ENCODE measurements at regions not wholly inside any gene's neighbourhood (a gene's known extent, or its start where the extent isn't known, plus 50 kb on each side); places are given as distances from the start of the nearest gene placed in this dataset.

DNA sequence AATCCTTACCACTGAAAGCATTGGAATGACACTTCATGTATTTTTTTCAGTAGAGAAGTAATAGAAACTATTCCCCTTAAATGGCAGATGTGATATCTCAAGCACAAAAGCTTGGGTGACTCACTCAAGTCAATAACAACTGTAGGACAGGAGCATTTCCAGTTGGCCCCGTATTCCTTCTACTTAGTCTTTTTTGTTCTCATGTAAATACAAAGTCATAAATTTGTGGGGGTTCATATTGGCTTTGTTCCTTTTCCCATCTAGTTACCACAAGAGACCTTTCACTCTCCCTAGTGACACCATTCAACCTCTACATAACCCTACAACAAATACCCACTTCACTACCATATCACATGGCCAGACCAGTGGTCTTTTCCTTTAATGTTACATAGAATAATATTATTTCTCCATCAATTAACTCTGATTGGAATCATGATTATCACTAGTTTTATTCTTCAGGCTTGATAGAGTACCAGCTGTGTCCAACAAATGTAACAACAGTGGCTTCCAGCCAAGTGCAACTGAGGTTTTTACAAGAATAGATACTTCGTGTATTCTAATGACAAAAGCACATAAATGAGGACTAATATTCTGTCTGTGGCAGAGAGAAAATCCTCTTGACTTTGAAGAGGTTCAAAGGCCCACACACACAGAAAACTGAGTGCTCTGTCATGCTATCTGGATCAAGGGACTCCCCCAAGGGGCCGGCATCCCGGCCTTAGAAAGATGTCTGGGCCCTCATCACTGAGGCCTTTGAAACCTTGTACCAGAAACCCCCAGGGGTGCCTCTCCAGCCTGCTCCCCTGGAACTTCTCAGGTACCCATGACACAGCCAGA, 94.0 kb upstream of the THBS1 start:
- DNase-seq = no peak

DNA sequence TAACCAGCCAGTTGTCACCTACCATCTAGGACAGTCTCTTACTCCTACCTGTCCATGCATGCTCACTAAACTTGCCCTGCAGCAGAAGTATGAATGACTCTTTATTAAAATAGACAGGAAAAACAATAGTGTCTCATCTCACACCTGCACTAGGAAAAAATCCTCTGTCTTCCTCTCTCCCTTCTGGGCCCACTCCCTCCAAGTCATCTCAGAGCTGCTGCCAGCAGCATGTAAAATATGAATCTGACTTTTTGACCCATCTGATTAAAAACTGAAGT, 93.5 kb upstream of the THBS1 start:
- DNase-seq = no peak

More for the DNA sequence above, 94.0 kb upstream of the THBS1 start:
- Histone ChIP-seq H3K36me3 (no peaks in the 10 kb centered on the region), H3K9me3 (no peaks in the 10 kb centered on the region), H3K4me1 (no peaks in the 10 kb centered on the region), H3K27ac (peak overlapping the region in 3 of 8 donors; percentile 15 to 22 (median 20)), H3K4me3 (no peak overlapping the region), H3K27me3 (replicated peaks in 1 of 7) (no peaks in the 10 kb centered on the region)
- no peak for TF ChIP-seq POLR2A (IDR thresholded peaks at IDR 0.05)
- no peak for TF ChIP-seq POLR2AphosphoS5 (IDR thresholded peaks at IDR 0.05)
- TF ChIP-seq, protein P1, sequence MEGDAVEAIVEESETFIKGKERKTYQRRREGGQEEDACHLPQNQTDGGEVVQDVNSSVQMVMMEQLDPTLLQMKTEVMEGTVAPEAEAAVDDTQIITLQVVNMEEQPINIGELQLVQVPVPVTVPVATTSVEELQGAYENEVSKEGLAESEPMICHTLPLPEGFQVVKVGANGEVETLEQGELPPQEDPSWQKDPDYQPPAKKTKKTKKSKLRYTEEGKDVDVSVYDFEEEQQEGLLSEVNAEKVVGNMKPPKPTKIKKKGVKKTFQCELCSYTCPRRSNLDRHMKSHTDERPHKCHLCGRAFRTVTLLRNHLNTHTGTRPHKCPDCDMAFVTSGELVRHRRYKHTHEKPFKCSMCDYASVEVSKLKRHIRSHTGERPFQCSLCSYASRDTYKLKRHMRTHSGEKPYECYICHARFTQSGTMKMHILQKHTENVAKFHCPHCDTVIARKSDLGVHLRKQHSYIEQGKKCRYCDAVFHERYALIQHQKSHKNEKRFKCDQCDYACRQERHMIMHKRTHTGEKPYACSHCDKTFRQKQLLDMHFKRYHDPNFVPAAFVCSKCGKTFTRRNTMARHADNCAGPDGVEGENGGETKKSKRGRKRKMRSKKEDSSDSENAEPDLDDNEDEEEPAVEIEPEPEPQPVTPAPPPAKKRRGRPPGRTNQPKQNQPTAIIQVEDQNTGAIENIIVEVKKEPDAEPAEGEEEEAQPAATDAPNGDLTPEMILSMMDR (IDR thresholded peaks at IDR 0.05 in 8 of 11, conservative IDR thresholded peaks at IDR 0.05 in 3 of 11) = no peak
- intact Hi-C loops (cut with DNase I; ENCODE audit: low total_unique reads) = no loop called here
- 64 to 82% (median 71%) methylated on average over 4 of the region's 4 CpGs for WGBS, 5 donors

DNA sequence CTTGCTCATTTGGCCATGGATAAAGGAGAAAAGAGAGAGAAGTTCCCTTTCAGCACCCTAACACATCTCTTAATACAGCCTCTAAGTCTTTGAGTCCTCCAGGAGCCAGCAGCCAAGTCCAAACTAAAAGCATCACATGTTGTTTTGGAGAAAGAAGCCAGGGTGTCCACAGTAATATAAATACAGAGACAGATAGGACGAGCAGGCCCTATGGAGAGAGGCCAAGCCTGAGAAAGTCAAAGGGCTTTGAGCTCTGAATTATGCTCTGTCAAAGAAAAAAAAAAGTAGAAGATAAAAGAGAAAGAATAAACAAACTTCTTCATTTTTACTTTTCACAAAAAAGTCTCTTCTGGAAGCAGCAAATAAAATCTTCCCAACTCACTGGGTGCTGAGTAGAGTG, 92.4 kb upstream of the THBS1 start:
- no peaks in the 10 kb centered on the region for H3K27me3 ChIP-seq (replicated peaks in 1 of 7)
- H3K9me3 ChIP-seq = no peaks in the 10 kb centered on the region
- DNase-seq = no peak
- TF ChIP-seq POLR2AphosphoS5 (IDR thresholded peaks at IDR 0.05) (no peak), POLR2A (IDR thresholded peaks at IDR 0.05) (no peak)
- TF ChIP-seq, protein P1 (IDR thresholded peaks at IDR 0.05 in 8 of 11, conservative IDR thresholded peaks at IDR 0.05 in 3 of 11) = no peak
- H3K36me3 ChIP-seq = no peaks in the 10 kb centered on the region
- peaks cover 0 to 4% (median 0%) of the 10 kb centered on the region in 6 donors for H3K4me1 ChIP-seq
- no peak overlapping the region for H3K4me3 ChIP-seq
- whole genome bisulfite sequencing, 5 donors = 39 to 87% (median 70%) methylated on average over 1 of the region's 1 CpG
- intact Hi-C loops (cut with DNase I; ENCODE audit: low total_unique reads) = no loop called here
- H3K27ac ChIP-seq = no peak overlapping the region

More for the DNA sequence above, 93.5 kb upstream of the THBS1 start:
- H3K27ac ChIP-seq = peak overlapping the region in 1 of 8 donors; percentile 20
- H3K36me3 ChIP-seq = no peaks in the 10 kb centered on the region
- intact Hi-C loops (cut with DNase I; ENCODE audit: low total_unique reads) = no loop called here
- H3K27me3 ChIP-seq (replicated peaks in 1 of 7) = no peaks in the 10 kb centered on the region
- TF ChIP-seq POLR2AphosphoS5 (IDR thresholded peaks at IDR 0.05) (no peak), POLR2A (IDR thresholded peaks at IDR 0.05) (no peak)
- TF ChIP-seq, protein P1 (IDR thresholded peaks at IDR 0.05 in 8 of 11, conservative IDR thresholded peaks at IDR 0.05 in 3 of 11) = no peak
- H3K4me1 ChIP-seq = no peaks in the 10 kb centered on the region
- H3K9me3 ChIP-seq = no peaks in the 10 kb centered on the region
- no peak overlapping the region for H3K4me3 ChIP-seq

DNA sequence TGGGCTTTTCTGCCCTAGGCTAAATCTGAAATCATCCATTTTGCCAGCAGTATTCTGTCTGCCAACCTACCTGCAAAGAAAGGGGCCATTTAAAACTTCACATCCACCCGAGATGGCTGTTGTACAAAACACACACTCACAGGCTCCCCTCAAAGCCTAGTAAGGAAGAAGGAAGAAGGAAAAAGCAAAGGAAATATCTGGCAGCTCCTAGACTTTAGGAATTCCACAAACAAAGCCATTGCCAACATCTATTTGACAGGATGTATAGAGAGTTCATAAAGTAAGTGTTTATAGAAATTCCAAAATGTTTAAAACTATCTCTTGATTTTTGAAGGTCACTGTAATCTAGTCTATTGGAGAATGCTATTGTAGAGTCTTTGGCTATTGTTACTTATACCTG, 91.9 kb upstream of the THBS1 start:
- Histone ChIP-seq H3K27ac (no peak overlapping the region), H3K4me1 (peaks cover 0 to 5% (median 0%) of the 10 kb centered on the region in 6 donors), H3K36me3 (no peaks in the 10 kb centered on the region), H3K9me3 (no peaks in the 10 kb centered on the region), H3K4me3 (no peak overlapping the region), H3K27me3 (replicated peaks in 1 of 7) (no peaks in the 10 kb centered on the region)
- 47 to 79% (median 60%) methylated on average over 1 of the region's 1 CpG for WGBS, 5 donors
- TF ChIP-seq, protein P1 (IDR thresholded peaks at IDR 0.05 in 8 of 11, conservative IDR thresholded peaks at IDR 0.05 in 3 of 11) = no peak
- TF ChIP-seq POLR2A (IDR thresholded peaks at IDR 0.05) (no peak), POLR2AphosphoS5 (IDR thresholded peaks at IDR 0.05) (no peak)
- no peak for DNase-seq
- intact Hi-C loops (cut with DNase I; ENCODE audit: low total_unique reads) = no loop called here

Data from spleen (tissue), 11 donors.